Mesenteric fat pad (tissue), 1 donor: ENCODE measurements at regions not wholly inside any gene's neighbourhood (a gene's known extent, or its start where the extent isn't known, plus 50 kb on each side); places are given as distances from the start of the nearest gene placed in this dataset.

Experiments
- DNase-seq: peaks from one replicate; pipeline ENCODE4 v3.0.0-alpha.2; 2020; ENCODE audit warnings: low spot score
- donor health status: DM: yes; HTN: yes; CAD: no.

- DNase-seq = no peak
Observed at GRCh38 chr11:70913715-70914231, 338.6 kb downstream of the SHANK2 start.

GRCh38 chr11:70914496-70914895 is 337.9 kb downstream of the SHANK2 start:
- no peak for DNase-seq

GRCh38 chr11:70915158-70915985 is 337.0 kb downstream of the SHANK2 start:
- no peak for DNase-seq

- no peak for DNase-seq
Observed at GRCh38 chr11:70916351-70916750, 336.0 kb downstream of the SHANK2 start.

GRCh38 chr11:70918242-70918641 is 334.1 kb downstream of the SHANK2 start:
- no peak for DNase-seq

- DNase-seq = no peak
Observed at GRCh38 chr11:70921804-70922203, 330.6 kb downstream of the SHANK2 start.

GRCh38 chr11:70924108-70924507 is 328.3 kb downstream of the SHANK2 start:
- DNase-seq = no peak

- DNase-seq = no peak
Observed at GRCh38 chr11:70925238-70925637, 327.1 kb downstream of the SHANK2 start.

GRCh38 chr11:70926543-70927201 is 325.7 kb downstream of the SHANK2 start:
- DNase-seq = no peak

GRCh38 chr11:70928854-70929598 is 323.4 kb downstream of the SHANK2 start:
- DNase-seq = no peak

GRCh38 chr11:70930215-70930614 is 322.2 kb downstream of the SHANK2 start:
- no peak for DNase-seq

GRCh38 chr11:70931430-70931829 is 320.9 kb downstream of the SHANK2 start:
- DNase-seq = no peak

- DNase-seq = no peak
Observed at GRCh38 chr11:70933981-70934583, 318.3 kb downstream of the SHANK2 start.

GRCh38 chr11:70935006-70935768 is 317.2 kb downstream of the SHANK2 start:
- no peak for DNase-seq

GRCh38 chr11:70942593-70942992 is 309.8 kb downstream of the SHANK2 start:
- DNase-seq = no peak

GRCh38 chr11:70944141-70944540 is 308.2 kb downstream of the SHANK2 start:
- no peak for DNase-seq

- no peak for DNase-seq
Observed at GRCh38 chr11:70944636-70945035, 307.7 kb downstream of the SHANK2 start.

- DNase-seq = no peak
Observed at GRCh38 chr11:70948398-70948797, 304.0 kb downstream of the SHANK2 start.

GRCh38 chr11:70948855-70949531 is 303.4 kb downstream of the SHANK2 start:
- no peak for DNase-seq
